ENCODE measurements at regions not wholly inside any gene's neighbourhood (a gene's known extent, or its start where the extent isn't known, plus 50 kb on each side); places are given as distances from the start of the nearest gene placed in this dataset.

GRCh38 chr6:155985660-155986138 lies 530.1 kb upstream of the NOX3 start:
- Histone ChIP-seq H3K9me3 (no peaks in the 10 kb centered on the region), H3K27ac (replicated peaks in 1 of 4) (peak overlapping the region; percentile 57 to 73 (median 68)), H3K4me3 (no peak overlapping the region), H3K27me3 (no peaks in the 10 kb centered on the region), H3K36me3 (no peaks in the 10 kb centered on the region), H3K4me1 (peaks cover 20 to 48% (median 36%) of the 10 kb centered on the region in 4 donors)
- intact Hi-C loops (cut with DNase I): no loop called here
- DNase-seq (ENCODE audit: extremely low spot score): no peak
- TF ChIP-seq EP300 (IDR thresholded peaks at IDR 0.05) (no peak), POLR2AphosphoS5 (IDR thresholded peaks at IDR 0.05) (peak; percentile 8 to 34)
- WGBS: 28% methylated on average over 3 of the region's 3 CpGs

DNA sequence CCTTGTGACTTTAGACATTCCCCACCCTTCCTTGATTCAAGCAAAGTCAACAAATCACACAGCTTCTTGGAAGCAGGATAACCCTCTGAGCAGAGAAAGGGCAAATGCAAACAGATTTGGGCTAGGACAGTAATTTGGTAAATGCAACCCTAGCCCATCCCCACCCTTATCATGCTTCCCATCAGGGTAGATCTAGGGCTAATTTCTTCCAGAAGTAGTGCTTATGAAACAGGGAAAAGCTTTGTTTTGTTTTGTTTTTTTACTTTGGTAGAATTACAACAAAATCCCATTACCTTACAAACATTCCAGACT lies 525.1 kb upstream of the NOX3 start:
- Histone ChIP-seq H3K27me3 (no peaks in the 10 kb centered on the region), H3K4me1 (peaks cover 18 to 42% (median 31%) of the 10 kb centered on the region in 4 donors), H3K27ac (replicated peaks in 1 of 4) (peak overlapping the region in 1 of 4 donors; percentile 1), H3K4me3 (no peak overlapping the region), H3K36me3 (no peaks in the 10 kb centered on the region), H3K9me3 (no peaks in the 10 kb centered on the region)
- intact Hi-C loops (cut with DNase I): no loop called here
- no peak for DNase-seq (ENCODE audit: extremely low spot score)
- TF ChIP-seq POLR2AphosphoS5 (IDR thresholded peaks at IDR 0.05) (no peak), POLR2A (IDR thresholded peaks at IDR 0.05; ENCODE audit: low read depth) (no peak), EP300 (IDR thresholded peaks at IDR 0.05) (no peak)
- TF ChIP-seq, protein P1, sequence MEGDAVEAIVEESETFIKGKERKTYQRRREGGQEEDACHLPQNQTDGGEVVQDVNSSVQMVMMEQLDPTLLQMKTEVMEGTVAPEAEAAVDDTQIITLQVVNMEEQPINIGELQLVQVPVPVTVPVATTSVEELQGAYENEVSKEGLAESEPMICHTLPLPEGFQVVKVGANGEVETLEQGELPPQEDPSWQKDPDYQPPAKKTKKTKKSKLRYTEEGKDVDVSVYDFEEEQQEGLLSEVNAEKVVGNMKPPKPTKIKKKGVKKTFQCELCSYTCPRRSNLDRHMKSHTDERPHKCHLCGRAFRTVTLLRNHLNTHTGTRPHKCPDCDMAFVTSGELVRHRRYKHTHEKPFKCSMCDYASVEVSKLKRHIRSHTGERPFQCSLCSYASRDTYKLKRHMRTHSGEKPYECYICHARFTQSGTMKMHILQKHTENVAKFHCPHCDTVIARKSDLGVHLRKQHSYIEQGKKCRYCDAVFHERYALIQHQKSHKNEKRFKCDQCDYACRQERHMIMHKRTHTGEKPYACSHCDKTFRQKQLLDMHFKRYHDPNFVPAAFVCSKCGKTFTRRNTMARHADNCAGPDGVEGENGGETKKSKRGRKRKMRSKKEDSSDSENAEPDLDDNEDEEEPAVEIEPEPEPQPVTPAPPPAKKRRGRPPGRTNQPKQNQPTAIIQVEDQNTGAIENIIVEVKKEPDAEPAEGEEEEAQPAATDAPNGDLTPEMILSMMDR (IDR thresholded peaks at IDR 0.05): no peak

- Histone ChIP-seq H3K9me3 (no peaks in the 10 kb centered on the region), H3K4me3 (no peak overlapping the region), H3K4me1 (peaks cover 17 to 36% (median 27%) of the 10 kb centered on the region in 4 donors), H3K27ac (replicated peaks in 1 of 4) (peak overlapping the region in 1 of 4 donors; percentile 20), H3K27me3 (no peaks in the 10 kb centered on the region), H3K36me3 (no peaks in the 10 kb centered on the region)
- DNase-seq (ENCODE audit: extremely low spot score): no peak
- TF ChIP-seq POLR2AphosphoS5 (IDR thresholded peaks at IDR 0.05) (no peak), EP300 (IDR thresholded peaks at IDR 0.05) (no peak)
- TF ChIP-seq, protein P1 (IDR thresholded peaks at IDR 0.05): no peak
- intact Hi-C loops (cut with DNase I): no loop called here
- 65% methylated on average over 5 of the region's 5 CpGs for WGBS
Observed at GRCh38 chr6:155980014-155980767, 524.6 kb upstream of the NOX3 start.

DNA sequence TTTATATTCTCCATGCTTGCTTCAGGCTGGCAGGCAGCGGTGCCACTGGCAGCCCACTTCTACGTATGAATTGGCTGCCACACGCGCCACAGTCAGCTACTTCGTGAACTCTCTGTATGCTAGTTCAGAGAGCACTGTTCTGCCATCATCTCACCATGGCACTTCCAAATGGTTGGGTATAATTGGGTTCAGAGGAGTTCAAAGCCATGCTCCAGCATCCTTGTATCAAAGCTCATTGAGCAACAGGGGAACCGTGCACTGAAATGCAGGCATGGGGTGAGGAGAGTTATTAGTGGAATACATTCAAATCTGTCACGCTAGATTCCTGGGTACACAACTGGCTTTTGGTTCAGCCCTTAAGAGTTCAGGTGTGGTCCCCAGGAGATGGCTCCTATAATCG lies 519.9 kb upstream of the NOX3 start:
- Histone ChIP-seq H3K27ac (replicated peaks in 1 of 4) (no peak overlapping the region), H3K9me3 (no peaks in the 10 kb centered on the region), H3K36me3 (no peaks in the 10 kb centered on the region), H3K27me3 (no peaks in the 10 kb centered on the region), H3K4me1 (peaks cover 2 to 10% (median 6%) of the 10 kb centered on the region in 4 donors), H3K4me3 (no peak overlapping the region)
- no peak for DNase-seq (ENCODE audit: extremely low spot score)
- 97% methylated on average over 8 of the region's 8 CpGs for WGBS
- no peak for TF ChIP-seq POLR2A (IDR thresholded peaks at IDR 0.05; ENCODE audit: low read depth)
- TF ChIP-seq EP300 (IDR thresholded peaks at IDR 0.05): no peak
- intact Hi-C loops (cut with DNase I): no loop called here

- DNase-seq (ENCODE audit: extremely low spot score): no peak
- Histone ChIP-seq H3K27ac (replicated peaks in 1 of 4) (no peak overlapping the region), H3K4me3 (no peak overlapping the region), H3K9me3 (no peaks in the 10 kb centered on the region), H3K36me3 (no peaks in the 10 kb centered on the region), H3K4me1 (peaks cover 0 to 5% (median under 1%) of the 10 kb centered on the region in 4 donors), H3K27me3 (no peaks in the 10 kb centered on the region)
- intact Hi-C loops (cut with DNase I): no loop called here
- TF ChIP-seq EP300 (IDR thresholded peaks at IDR 0.05) (no peak), POLR2A (IDR thresholded peaks at IDR 0.05; ENCODE audit: low read depth) (no peak)
- WGBS: 90% methylated on average over 9 of the region's 9 CpGs
Observed at GRCh38 chr6:155974811-155975323, 519.2 kb upstream of the NOX3 start.

DNA sequence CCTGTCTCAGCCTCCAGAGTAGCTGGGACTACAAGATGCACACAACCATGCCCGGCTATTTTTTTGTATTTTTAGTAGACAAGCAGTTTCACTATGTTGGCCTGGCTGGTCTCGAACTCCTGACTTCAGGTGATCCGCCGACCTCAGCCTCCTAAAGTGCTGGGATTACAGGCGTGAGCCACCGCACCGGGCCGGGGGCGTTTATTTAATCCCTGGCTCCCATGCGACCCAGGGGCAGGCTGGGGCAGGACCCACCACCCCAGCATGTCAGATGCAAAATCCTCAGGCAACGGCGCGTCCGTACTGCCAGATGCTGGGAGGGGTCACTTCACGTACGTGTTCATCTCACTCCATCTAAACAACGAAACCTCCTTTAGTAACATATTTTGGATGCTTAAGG lies 518.7 kb upstream of the NOX3 start:
- 94% methylated on average over 16 of the region's 17 CpGs for WGBS
- Histone ChIP-seq H3K9me3 (no peaks in the 10 kb centered on the region), H3K36me3 (no peaks in the 10 kb centered on the region), H3K27me3 (no peaks in the 10 kb centered on the region), H3K4me3 (no peak overlapping the region), H3K27ac (replicated peaks in 1 of 4) (no peak overlapping the region), H3K4me1 (peaks cover 0 to 5% (median 0%) of the 10 kb centered on the region in 4 donors)
- DNase-seq (ENCODE audit: extremely low spot score): no peak
- intact Hi-C loops (cut with DNase I): no loop called here
- TF ChIP-seq, protein P1 (IDR thresholded peaks at IDR 0.05): no peak
- TF ChIP-seq POLR2AphosphoS5 (IDR thresholded peaks at IDR 0.05): no peak
- TF ChIP-seq EP300 (IDR thresholded peaks at IDR 0.05): no peak
- TF ChIP-seq POLR2A (IDR thresholded peaks at IDR 0.05; ENCODE audit: low read depth): no peak

Measured in esophagus muscularis mucosa (tissue), 4 donors.